ENCODE measurements at regions not wholly inside any gene's neighbourhood (a gene's known extent, or its start where the extent isn't known, plus 50 kb on each side); places are given as distances from the start of the nearest gene placed in this dataset.

- CTCF ChIA-PET = no interaction called here
- Mint-ChIP-seq H3K27me3 (no peaks in the 10 kb centered on the region), H3K9me3 (ENCODE audit: low read depth) (peaks cover 1% of the 10 kb centered on the region), H3K4me1 (no peaks in the 10 kb centered on the region), H3K36me3 (no peaks in the 10 kb centered on the region), H3K4me3 (no peak overlapping the region), H3K27ac (no peak overlapping the region)
- ATAC-seq (no peak), DNase-seq (no peak)
Measured at GRCh38 chr12:125515887-125516286, 450.7 kb downstream of the AACS start.

- H3K9me3 Mint-ChIP-seq (ENCODE audit: low read depth) = peaks cover 6% of the 10 kb centered on the region
- DNase-seq (no peak), ATAC-seq (no peak)
- H3K4me1 Mint-ChIP-seq = no peaks in the 10 kb centered on the region
- no peak overlapping the region for H3K4me3 Mint-ChIP-seq
- no peaks in the 10 kb centered on the region for H3K36me3 Mint-ChIP-seq
- no peak overlapping the region for H3K27ac Mint-ChIP-seq
- CTCF ChIA-PET = no interaction called here
- H3K27me3 Mint-ChIP-seq = no peaks in the 10 kb centered on the region
Measured at GRCh38 chr12:125518074-125518473, 452.8 kb downstream of the AACS start.

DNA sequence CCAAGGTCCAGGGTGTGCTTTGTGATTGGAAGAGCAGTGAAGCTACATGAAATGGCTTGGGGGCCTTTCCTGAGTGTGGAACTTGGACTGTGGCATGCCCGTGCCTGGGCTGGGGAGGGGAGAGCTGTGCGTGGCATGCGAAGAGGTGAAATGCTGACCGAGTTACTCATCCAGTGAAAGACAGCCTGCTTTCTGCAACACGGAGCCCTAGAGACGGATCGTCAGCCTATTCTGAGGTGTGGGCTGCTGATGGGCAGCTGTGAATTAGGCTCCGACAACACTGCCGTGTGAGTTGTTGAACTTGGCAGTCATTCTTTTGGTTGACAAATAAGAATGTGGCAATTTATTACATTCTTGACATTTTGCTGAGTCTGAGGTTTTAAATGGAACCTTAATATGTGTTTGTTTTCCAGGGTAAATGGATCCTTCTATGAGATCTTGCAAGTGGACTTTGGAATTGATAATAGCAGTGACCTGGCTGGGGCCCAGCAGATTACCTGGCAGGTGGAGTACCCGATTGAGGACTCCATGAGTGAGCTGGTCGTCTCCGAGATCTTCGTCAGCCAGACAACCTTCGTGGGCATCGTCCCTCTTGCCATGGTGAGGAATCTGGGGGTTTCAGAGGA is 453.9 kb downstream of the AACS start:
- H3K27me3 Mint-ChIP-seq = no peaks in the 10 kb centered on the region
- ATAC-seq = no peak
- H3K4me1 Mint-ChIP-seq = no peaks in the 10 kb centered on the region
- no peak overlapping the region for H3K4me3 Mint-ChIP-seq
- H3K36me3 Mint-ChIP-seq = no peaks in the 10 kb centered on the region
- H3K9me3 Mint-ChIP-seq (ENCODE audit: low read depth) = peaks cover 8% of the 10 kb centered on the region
- CTCF ChIA-PET = no interaction called here
- no peak overlapping the region for H3K27ac Mint-ChIP-seq
- no peak for DNase-seq

DNA sequence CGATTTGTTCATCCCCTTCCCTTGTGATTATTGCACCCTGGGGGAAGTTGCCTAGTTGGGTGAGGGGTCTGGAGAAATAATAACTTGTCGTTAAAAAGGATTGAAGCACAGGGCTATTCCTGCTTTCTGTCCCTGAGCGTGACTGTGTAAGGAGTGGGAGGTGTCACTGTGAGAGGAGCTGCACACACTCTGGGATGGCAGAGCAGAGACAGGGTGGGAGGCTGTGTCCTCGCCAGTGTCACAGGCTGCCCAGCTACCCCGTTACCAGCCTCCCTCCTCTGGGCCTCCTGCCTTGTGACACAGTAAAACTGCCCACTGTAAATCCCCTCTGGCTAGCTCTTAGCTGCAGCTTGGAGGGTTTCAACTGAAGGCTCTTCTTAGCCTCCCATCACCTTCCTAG is 460.6 kb downstream of the AACS start:
- CTCF ChIA-PET = no interaction called here

GRCh38 chr12:125528281-125528680 is 463.0 kb downstream of the AACS start:
- CTCF ChIA-PET = no interaction called here
- ATAC-seq (no peak), DNase-seq (no peak)
- no peaks in the 10 kb centered on the region for H3K4me1 Mint-ChIP-seq
- H3K9me3 Mint-ChIP-seq (ENCODE audit: low read depth) = peaks cover 3% of the 10 kb centered on the region
- H3K27ac Mint-ChIP-seq = no peak overlapping the region
- H3K4me3 Mint-ChIP-seq = no peak overlapping the region
- H3K27me3 Mint-ChIP-seq = peaks cover 4% of the 10 kb centered on the region
- H3K36me3 Mint-ChIP-seq = no peaks in the 10 kb centered on the region

More for the DNA sequence above, 460.6 kb downstream of the AACS start:
- no peak for DNase-seq
- Mint-ChIP-seq H3K4me1 (no peaks in the 10 kb centered on the region), H3K36me3 (no peaks in the 10 kb centered on the region), H3K27ac (no peak overlapping the region), H3K27me3 (no peaks in the 10 kb centered on the region), H3K9me3 (ENCODE audit: low read depth) (peaks cover 8% of the 10 kb centered on the region), H3K4me3 (no peak overlapping the region)
- no peak for ATAC-seq

DNA sequence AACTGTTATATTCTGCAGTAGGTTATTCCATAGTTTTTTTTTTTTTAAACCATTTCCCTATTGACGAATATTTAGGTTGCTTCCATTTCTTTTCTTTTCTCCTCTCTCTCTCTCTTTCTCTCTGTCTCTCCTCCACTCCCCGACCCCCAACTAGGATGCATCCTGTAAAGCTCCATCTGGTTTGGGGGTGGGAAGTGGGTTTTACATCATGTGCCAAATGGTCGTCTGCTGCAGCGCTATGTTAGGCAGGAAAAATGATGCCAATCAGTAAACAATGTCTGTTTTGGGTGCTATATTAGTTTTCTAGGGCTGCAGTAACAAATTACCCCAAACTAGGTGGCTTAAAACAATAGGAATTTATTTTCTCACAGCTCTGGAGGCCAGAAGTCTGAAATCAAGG is 465.0 kb downstream of the AACS start:
- ATAC-seq = no peak
- Mint-ChIP-seq H3K27ac (no peak overlapping the region), H3K27me3 (peaks cover 4% of the 10 kb centered on the region), H3K4me3 (no peak overlapping the region), H3K9me3 (ENCODE audit: low read depth) (no peaks in the 10 kb centered on the region), H3K4me1 (no peaks in the 10 kb centered on the region), H3K36me3 (no peaks in the 10 kb centered on the region)
- no peak for DNase-seq
- CTCF ChIA-PET = interaction anchor here (0.6 kb wide), 1 partner anchor 1639 kb away, joined by 4 read pairs; no protein-coding TSS in a partner anchor

GRCh38 chr12:125530876-125531275 is 465.6 kb downstream of the AACS start:
- Mint-ChIP-seq H3K27ac (no peak overlapping the region), H3K27me3 (peaks cover 4% of the 10 kb centered on the region), H3K36me3 (no peaks in the 10 kb centered on the region), H3K4me1 (no peaks in the 10 kb centered on the region), H3K9me3 (ENCODE audit: low read depth) (no peaks in the 10 kb centered on the region), H3K4me3 (no peak overlapping the region)
- DNase-seq = no peak
- no peak for ATAC-seq
- CTCF ChIA-PET = no interaction called here

DNA sequence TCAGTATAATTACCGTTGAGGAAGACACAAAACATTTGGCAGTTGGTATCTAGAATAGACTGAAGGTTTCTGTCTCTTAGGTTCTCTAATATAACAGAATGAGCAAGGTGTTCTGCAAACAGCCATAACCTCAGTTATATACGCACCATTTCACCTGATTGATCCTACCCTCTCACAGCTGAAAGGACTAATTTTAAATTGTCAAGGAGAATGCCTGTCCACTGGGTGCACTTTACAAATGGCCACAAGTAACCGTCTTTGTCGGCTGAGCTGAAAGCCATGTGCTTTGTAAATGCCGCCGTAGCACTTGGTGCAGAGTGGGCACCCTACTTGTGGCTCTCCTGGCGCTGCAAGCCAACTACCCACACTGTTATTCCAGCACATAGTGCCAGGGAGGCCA is 466.3 kb downstream of the AACS start:
- Mint-ChIP-seq H3K9me3 (ENCODE audit: low read depth) (no peaks in the 10 kb centered on the region), H3K27ac (no peak overlapping the region), H3K4me1 (no peaks in the 10 kb centered on the region), H3K36me3 (no peaks in the 10 kb centered on the region), H3K4me3 (no peak overlapping the region), H3K27me3 (peaks cover 4% of the 10 kb centered on the region)
- CTCF ChIA-PET = no interaction called here
- ATAC-seq = no peak
- DNase-seq = no peak

DNA sequence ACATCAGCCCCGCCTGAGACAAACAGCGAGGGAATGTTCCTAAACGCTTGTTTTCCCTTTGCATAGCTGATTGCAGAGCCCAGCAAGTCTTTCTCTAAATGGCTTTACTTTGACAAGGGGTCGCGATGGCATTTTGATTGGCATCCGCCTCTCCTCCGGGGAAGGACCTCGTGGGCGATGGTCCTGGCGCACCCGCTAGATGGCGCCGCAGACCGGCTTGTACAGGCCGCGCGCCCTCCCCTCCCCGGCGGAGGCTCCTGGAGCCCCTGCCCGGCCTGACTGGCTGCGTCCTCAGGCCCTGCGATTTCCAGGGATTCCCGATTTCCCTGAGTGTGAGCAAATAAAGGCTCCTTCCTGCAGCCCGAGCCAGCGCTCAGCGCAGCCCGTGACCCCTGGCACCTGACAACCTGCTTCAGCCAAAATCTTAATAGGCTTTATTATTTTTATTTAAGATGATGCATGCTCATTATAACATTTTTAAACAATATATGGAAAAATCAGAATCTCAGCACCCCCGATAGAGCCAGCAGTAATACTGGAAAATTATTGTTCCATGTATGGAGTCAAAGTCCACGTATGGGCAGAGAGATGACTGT is 468.3 kb downstream of the AACS start:
- no peak overlapping the region for H3K4me3 Mint-ChIP-seq
- no peak overlapping the region for H3K27ac Mint-ChIP-seq
- ATAC-seq = no peak
- H3K36me3 Mint-ChIP-seq = no peaks in the 10 kb centered on the region
- no peak for DNase-seq
- CTCF ChIA-PET = no interaction called here
- no peaks in the 10 kb centered on the region for H3K9me3 Mint-ChIP-seq (ENCODE audit: low read depth)
- H3K27me3 Mint-ChIP-seq = peaks cover 4% of the 10 kb centered on the region
- H3K4me1 Mint-ChIP-seq = no peaks in the 10 kb centered on the region

GRCh38 chr12:125538401-125539199 is 473.4 kb downstream of the AACS start:
- no peak overlapping the region for H3K4me3 Mint-ChIP-seq
- DNase-seq = no peak
- H3K36me3 Mint-ChIP-seq = no peaks in the 10 kb centered on the region
- ATAC-seq = no peak
- H3K27ac Mint-ChIP-seq = no peak overlapping the region
- CTCF ChIA-PET = no interaction called here
- no peaks in the 10 kb centered on the region for H3K27me3 Mint-ChIP-seq
- no peaks in the 10 kb centered on the region for H3K9me3 Mint-ChIP-seq (ENCODE audit: low read depth)
- no peaks in the 10 kb centered on the region for H3K4me1 Mint-ChIP-seq

DNA sequence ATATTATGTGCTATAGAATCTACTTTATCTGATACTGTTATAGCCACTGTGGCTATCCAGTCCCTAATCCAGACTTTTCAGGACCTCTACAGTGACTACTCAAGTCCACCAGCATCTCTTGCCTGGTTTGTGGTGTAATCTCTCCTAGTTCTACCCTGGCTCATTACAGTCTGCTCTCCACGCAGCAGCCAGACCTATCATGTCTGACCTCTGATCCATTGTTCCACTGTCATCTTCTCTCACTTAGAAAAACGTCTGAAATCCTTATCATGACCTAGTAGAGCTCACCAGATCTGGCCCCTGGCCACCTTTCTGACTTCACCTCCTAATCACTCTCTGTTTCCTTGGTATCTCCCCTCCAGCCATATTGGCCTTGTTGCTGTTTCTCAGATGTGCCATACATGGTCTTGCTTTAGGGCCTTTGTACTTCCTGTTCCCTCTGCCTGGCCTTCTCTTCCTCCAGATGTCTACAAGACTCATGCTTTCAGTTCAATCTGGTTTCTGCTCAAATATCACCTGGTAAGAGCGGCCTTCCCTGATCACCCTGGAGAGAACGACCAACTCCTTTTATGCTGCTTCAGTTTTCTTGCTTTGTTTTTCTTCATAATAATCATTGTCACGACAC is 475.5 kb downstream of the AACS start:
- Mint-ChIP-seq H3K27ac (no peak overlapping the region), H3K36me3 (no peaks in the 10 kb centered on the region), H3K9me3 (ENCODE audit: low read depth) (no peaks in the 10 kb centered on the region), H3K27me3 (no peaks in the 10 kb centered on the region), H3K4me1 (no peaks in the 10 kb centered on the region), H3K4me3 (no peak overlapping the region)
- ATAC-seq (no peak), DNase-seq (no peak)
- CTCF ChIA-PET = no interaction called here

GRCh38 chr12:125544960-125545359 is 479.7 kb downstream of the AACS start:
- H3K27ac Mint-ChIP-seq = no peak overlapping the region
- no peaks in the 10 kb centered on the region for H3K4me1 Mint-ChIP-seq
- CTCF ChIA-PET = no interaction called here
- no peak overlapping the region for H3K4me3 Mint-ChIP-seq
- DNase-seq (no peak), ATAC-seq (no peak)
- H3K9me3 Mint-ChIP-seq (ENCODE audit: low read depth) = no peaks in the 10 kb centered on the region
- no peaks in the 10 kb centered on the region for H3K36me3 Mint-ChIP-seq
- H3K27me3 Mint-ChIP-seq = no peaks in the 10 kb centered on the region

DNA sequence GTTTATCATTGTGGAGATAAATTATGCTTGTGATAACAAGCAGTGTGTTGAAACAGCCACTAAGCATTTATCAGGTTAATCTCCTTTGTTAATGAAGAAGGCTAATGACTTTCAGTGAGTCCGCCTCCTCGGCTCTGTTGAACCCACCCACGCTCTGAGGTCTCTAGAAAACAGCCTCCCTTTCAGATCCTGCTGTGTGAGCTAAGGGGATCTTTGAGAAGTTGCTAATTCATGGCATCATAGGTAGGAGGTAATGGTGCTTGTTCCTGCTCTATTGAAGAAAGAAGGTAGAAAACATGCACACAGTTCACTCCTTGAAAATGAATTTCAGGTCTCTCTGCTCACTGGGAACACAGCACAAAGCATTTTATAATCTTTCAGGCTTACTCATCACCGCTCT is 483.9 kb downstream of the AACS start:
- Mint-ChIP-seq H3K9me3 (ENCODE audit: low read depth) (no peaks in the 10 kb centered on the region), H3K4me3 (no peak overlapping the region), H3K36me3 (no peaks in the 10 kb centered on the region), H3K4me1 (no peaks in the 10 kb centered on the region), H3K27me3 (no peaks in the 10 kb centered on the region), H3K27ac (no peak overlapping the region)
- CTCF ChIA-PET = no interaction called here
- no peak for ATAC-seq
- no peak for DNase-seq

DNA sequence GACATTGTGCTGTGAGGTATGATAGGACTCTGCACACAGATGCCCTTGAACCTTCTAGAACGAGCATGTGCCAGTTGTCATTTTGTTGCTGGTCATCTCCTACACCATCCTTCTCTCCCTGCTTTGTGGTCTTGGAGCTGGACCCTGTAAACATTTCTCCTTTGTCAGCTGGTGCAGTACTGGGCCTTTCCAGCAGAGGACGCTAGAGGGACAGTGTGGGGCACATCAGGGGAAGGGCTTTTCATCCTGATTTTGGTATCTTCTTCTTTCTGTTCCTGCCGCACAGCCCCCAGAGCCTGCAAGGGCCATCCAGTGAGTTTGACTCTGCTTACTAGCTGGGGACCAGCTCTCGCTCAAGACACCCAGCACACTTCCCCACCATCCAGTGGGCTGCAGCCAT is 484.6 kb downstream of the AACS start:
- H3K36me3 Mint-ChIP-seq = no peaks in the 10 kb centered on the region
- CTCF ChIA-PET = no interaction called here
- DNase-seq (no peak), ATAC-seq (no peak)
- no peak overlapping the region for H3K4me3 Mint-ChIP-seq
- H3K4me1 Mint-ChIP-seq = no peaks in the 10 kb centered on the region
- no peaks in the 10 kb centered on the region for H3K27me3 Mint-ChIP-seq
- no peak overlapping the region for H3K27ac Mint-ChIP-seq
- H3K9me3 Mint-ChIP-seq (ENCODE audit: low read depth) = no peaks in the 10 kb centered on the region

Data from activated CD8-positive, alpha-beta memory T cell treated with anti-CD3 and anti-CD28 coated beads, Interleukin-2, amount 10 ng/mL, durations not matched to agents 7 days and 5 days (primary cell).